Dermis blood vessel endothelial cell (primary cell): ENCODE measurements at regions not wholly inside any gene's neighbourhood (a gene's known extent, or its start where the extent isn't known, plus 50 kb on each side); places are given as distances from the start of the nearest gene placed in this dataset.
A peak's percentile ranks its signal among the peaks of the same experiment; 100 is the strongest.
"Not testable (repeated sequence)": the region's sequence is repeated elsewhere in the genome, so short reads cannot be mapped to it uniquely, and the experiment has no call there.

Experiments
- DNase-seq: peaks from one replicate; pipeline ENCODE4 v3.0.0; 2010

DNA sequence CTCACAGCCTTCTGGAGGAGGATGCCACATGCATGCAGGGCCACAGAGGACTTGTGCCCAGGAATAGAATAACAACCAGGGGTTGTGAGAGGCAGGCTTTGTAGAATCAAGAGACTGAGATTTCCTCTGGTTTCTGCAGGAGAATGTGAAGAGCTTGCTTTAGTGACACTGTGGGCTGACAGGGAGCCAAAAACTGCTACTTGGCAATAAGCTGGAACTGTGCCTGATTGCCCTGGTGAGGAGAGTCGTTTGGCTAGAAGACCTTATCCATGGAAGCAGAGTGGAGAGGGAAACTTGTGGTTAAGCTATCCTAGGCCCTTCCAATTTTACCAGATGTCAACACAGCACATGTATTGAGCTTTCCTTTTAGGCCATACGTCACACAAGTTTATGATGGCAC lies 902.1 kb downstream of the MRPL39 start:
- DNase-seq: no peak

DNA sequence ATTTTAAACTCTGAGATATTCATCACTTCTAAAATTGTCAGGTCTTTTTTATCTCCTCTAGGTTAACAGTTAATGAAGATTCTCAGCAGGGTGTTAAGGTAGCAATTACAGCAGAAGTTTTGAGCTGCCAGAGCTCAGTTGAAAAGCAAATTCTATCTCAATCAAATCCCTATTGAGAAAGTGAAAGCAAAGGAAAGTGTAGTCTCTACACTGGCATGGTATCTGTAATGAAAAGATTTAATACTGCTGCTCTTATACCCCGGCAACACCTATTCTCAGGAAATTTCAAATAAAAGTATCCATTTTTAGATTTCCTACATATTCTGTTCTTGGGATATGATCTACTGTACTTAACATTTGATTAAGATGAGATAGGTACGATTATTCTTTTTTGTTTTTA lies 913.5 kb downstream of the MRPL39 start:
- no peak for DNase-seq

DNA sequence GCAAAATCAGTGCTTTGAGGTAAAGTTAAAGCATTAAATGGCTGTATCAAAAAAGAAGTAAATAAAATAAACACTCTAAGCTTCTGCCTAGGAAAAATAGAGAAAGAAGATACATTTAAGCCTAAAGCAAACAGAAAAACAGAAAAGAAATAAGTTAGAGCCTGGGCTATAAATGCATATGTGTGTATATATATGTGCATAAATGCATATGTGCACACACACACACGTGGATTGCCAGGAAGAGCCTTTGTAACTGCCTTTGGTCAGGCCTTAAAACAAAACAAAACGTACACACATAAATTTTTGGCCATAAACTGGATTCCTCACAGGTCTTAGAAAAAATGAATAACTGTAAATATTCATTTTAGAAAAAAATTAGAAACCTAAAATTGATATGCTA lies 925.8 kb downstream of the MRPL39 start:
- DNase-seq: no peak

DNA sequence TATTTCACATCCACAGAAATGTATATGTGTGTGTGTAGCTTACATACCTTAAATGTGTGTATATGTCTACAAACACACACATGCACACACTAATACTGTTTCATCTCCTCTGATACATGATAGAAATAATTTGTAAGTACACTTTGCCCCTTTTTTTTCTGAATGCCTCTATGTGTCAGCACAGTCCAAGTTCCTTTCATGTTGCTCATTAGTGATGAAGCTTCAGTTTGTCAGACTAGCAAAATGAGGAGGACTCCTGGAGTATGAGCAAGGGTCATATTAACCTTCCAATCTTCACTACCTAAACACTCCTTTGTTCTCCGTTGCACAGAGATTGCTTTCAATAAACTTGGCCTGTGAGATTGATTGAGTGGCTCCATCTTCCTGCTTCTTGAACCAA lies 935.4 kb downstream of the MRPL39 start:
- DNase-seq: no peak

DNA sequence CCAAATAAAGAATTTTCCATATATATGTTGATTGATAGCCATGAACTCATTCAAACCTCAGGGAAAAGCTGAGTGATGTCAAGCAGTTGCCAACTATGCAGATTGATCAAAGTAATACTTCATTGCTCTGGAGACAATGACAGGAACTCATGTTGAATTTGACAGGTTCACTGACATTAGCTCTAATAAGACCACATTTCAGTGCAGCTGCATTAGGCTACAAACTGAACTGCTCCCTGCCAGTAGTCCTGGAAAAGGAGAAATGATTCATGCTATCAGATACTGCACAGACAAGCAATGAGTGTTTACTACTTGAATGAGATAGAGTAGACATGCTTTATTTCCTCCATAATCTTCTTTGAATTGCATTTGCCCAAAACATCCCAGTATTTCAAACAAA lies 948.4 kb downstream of the MRPL39 start:
- no peak for DNase-seq

DNA sequence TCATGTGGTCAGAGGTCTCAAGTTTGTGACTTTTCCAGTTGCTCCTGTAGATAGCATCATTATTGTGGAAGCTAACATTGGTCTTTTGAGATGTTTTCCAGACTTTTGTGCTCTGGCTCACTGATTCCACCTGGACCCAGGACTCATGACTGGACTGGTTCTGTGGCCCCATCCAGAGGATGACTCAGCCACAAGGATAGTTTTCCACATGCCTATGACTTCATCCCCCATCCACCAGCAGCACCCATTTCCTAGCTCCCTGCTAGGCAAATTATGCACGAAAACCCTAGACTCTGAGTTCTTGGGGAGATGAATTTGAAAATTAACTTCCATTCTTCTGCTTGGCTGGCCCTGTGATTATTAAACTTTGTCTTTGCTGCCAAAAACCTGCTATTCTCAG lies 949.3 kb downstream of the MRPL39 start:
- DNase-seq: no peak

DNA sequence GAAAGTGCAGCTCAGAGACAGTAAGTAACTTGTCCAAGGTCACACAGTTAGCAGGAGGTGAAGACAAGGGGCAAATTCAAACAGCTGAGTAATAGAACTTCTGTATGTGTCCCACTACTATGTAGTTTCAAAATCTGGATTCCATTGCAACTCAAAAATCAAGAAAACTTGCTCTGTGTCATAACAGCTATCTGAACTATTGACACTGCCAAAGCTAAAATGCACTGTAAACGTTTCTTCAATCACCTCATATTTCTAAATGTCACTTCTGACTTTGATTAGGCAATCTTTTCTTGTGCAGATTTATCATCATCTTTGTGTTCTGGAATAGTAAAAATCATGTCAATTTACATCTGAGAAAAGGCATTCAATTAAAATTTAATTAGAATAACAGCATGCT lies 957.6 kb downstream of the MRPL39 start:
- no peak for DNase-seq

GRCh38 chr21:24636696-24637095 lies 970.6 kb downstream of the MRPL39 start:
- no peak for DNase-seq

DNA sequence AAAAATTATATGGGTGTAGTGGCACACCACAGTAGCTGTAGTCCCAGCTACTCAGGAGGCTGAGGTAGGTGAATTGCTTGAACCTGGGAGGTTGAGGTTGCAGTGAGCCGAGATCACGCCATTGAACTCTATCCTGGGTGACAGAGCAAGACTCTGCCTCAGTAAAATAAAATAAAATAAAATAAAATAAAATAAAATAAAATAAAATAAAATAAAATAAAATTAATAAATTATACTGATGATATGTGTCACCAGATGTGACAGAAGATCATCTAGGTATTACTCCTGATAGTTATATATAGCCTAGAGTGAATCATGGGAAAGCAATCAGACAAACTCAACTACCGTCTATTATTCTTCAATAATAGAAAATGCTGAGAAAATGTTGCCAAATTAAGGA lies 972.5 kb downstream of the MRPL39 start:
- DNase-seq: no peak

DNA sequence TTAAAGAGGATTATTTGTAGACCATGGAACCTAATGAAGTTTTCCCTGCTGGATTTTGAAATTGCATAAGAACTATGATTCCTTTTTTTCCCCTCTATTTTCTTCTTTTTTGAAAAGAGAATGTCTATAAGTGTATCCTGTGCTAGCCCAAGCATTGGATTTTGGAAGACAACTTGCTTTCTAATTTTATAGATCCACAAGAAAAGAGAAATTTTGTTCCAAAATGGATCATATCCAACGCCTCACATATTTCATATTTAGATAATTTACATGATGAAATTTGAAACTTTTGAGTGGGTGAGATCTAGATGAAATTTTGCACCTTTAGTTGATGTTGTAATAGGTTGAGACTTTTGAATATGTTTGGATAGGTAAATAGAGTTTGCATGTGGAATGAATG lies 978.7 kb downstream of the MRPL39 start:
- DNase-seq: no peak

DNA sequence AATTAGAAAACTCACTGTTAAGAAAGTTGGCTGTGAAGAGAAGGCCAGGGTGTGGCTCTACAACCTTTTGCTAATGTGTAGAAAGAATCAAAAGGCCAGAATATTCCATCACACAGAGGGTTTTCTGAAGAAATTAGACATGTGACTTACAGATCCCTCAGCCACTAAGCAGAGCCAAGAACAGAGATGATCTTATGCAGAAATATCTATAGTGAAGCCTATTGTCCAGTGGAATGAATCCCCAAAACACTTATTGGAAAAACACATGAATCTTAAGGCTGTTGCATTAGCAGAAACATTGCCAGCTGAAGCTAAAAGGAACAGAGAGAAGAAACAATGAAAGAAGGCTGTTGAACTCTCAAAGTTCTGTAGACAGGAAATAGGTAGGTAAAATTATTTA lies 979.2 kb downstream of the MRPL39 start:
- no peak for DNase-seq

DNA sequence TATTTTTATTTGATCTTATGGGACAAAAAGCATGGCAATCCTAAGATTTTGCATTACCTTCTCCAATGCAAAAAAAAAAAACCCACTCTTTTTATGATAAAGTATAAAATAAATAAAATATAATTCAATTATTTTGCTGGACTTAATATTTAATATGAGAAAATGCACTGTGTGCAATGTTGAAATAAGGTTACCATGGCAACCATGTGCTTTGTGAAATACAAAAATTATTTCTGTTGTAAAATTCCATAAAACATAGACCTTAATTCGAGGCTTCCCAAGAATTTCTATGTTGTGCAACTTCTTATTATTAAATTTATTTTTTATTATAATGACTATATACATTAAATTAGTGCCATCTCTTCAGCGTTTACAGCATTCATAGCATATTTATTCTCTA lies 989.5 kb downstream of the MRPL39 start:
- no peak for DNase-seq

GRCh38 chr21:24594082-24594481 lies 1013.2 kb downstream of the MRPL39 start:
- no peak for DNase-seq

DNA sequence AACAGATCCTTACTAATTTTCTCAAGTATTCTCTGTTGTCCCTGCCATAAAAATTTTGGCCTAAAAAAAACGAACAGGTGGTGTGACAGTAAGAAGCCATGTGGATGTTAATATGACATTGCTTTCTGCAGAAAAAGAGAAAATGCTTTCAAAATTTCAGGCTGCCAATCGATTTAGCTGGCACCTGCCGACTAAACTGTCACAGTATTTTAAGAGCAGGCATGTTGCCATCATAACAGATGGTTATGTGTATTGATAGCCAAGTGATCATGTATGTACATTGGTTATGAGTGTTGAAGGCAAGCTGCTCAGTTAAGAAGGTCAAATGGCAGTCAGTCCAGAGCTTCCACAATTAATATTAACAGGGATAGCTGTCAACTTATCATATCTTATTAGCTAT lies 1017.0 kb downstream of the MRPL39 start:
- no peak for DNase-seq

DNA sequence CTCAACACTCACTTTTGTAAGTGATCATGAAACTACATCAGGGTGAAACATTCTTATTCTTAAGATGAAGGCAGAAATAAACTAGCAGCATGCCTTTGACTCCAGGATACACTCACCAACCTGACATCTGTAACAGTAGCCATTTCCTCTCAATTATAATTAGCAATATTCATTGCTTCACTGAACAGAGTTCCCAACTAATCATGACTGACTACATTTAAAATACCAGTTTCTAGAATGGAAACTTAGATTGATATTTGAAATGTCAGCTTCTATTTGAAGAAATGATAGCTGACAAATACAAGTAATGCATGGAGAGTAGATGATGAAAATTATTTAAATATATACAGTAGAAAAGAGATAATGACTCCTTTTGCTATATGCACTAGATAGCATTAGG lies 1023.8 kb downstream of the MRPL39 start:
- no peak for DNase-seq

DNA sequence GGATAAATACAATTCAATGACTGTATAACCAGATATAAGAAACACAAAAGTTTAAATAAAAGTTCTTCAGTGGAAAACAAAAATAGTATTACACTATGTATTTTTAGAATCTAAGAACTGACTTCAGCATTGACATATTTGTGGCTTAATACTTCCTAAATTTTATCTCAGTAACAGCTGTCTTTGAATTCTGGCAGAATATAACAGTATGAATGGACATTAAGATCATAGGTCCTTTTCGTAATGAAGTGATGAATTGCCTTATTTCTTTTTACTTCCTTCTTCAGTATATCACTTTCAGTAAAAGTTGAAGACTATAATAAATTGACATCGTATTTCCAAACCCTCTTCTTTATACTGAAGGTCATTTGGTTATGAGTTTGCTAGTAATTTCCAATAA lies 1030.0 kb downstream of the MRPL39 start:
- no peak for DNase-seq

DNA sequence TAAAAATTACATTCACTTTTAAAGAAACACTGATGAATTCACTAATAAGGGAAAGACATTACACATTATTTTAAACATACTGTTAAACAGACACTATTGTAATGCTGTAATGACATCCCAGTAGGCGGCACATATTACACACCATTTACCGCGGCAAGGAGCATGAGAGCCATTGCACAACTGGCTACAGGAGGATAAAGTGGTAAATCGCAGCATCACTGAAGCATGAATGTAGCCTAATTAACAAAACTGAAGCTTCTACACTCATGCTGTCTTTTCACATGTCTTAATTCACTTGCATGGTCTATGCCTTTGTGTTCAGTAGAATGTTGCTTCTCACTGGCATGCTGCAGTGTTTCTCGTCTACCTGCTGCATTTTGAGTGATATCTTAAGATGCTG lies 1046.0 kb downstream of the MRPL39 start:
- no peak for DNase-seq

DNA sequence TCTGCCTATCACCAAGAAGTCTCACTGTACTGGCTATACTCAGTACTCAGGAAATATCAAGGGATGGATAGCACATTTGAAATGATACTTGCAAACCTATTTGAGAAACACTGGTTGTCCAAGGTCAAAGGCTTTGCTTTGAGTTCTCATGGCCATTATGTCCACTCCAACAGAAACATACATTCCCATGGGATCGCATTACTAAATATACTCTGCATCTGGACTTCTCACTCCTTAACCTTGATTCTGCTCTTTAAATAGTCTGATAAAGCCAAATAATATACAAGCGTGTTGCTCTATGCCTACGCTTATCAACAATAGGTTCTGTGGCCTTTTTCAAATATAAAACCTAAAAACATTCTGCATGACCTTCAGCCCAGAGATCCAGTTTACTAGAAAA lies 1054.8 kb downstream of the MRPL39 start:
- DNase-seq: no peak

DNA sequence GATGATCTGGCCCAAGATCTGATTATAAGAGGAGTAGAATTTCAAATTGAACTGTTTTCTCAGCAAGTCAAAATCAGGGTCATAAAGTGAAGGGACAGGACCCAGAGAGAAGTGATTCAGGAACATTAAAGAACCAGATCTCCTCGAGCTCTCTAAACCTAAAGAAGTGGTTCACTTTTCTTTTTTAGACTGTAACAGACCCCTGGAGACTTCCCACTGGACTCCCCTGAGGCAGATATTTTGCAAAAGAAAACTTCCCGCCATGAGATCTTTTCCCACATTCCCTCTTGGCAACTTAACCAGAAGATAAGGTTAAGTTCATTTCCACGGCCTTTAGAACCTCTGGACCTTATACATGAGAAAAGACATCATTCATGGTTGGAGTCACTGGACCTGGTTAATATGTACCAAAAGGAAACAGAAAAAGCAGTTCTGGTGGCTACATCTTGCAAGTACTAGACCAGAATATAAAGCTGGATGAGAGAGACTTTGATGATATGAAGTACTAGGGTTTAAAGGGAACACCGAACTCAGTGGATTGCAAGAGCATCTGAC lies 1061.4 kb downstream of the MRPL39 start:
- DNase-seq: no peak

GRCh38 chr21:24514081-24514733 lies 1093.1 kb downstream of the MRPL39 start:
- peak; percentile 0 for DNase-seq

DNA sequence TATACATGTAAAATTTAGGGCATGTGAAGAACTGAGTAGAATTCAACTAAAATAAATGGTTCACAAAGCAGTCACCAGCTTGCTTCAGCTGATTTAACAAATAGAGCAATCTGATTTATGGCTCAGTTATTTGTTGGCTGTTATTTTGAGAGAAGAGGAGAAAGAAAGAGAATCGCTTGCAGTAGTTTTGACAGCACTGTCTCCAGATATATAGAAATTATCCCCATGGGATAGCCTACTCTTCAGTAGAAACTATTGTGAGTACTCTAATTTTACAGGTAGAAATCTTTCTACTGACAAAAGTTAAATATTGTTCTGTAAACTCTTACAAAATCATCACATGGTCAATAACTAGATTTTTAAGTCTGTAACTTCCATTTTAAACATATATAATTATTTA lies 1098.2 kb downstream of the MRPL39 start:
- no peak for DNase-seq

DNA sequence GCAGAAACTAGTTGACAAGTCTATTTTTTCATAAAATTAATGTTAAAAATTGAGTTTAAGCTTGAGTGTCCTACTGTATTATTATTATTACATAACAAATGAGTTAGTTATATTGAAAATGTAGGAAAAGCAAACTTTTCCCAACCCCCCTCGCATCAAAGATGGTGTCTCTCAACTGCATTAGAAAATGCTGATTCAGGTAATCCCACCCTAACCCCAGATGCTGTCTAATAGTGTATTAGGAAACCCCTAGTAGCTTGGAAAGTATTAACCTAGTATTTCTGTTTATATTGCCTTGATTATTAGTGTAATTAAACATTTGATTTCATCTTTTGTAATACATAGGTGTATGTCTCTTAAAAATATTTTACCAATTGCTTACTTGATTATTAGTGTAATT lies 1120.3 kb downstream of the MRPL39 start:
- DNase-seq: no peak

DNA sequence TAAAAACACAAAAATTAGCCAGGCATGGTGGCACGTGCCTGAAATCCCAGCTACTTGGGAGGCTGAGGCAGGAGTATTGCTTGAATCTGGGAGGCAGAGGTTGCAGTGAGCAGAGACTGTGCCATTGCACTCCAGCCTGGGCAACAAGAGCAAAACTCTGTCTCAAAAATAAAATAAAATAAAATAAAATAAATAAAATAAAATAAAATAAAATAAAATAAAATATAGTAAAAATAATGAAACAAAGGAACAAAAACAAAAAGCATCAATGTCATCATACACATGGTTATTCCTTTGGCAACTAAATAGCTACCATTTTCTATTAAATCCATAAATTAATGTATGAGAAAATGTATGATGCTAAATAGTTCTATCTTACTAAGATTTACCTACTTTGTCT lies 1123.9 kb downstream of the MRPL39 start:
- DNase-seq: not testable (repeated sequence)

- DNase-seq: no peak
These were observed 1136.4 kb downstream of the MRPL39 start for GRCh38 chr21:24470852-24471251.

DNA sequence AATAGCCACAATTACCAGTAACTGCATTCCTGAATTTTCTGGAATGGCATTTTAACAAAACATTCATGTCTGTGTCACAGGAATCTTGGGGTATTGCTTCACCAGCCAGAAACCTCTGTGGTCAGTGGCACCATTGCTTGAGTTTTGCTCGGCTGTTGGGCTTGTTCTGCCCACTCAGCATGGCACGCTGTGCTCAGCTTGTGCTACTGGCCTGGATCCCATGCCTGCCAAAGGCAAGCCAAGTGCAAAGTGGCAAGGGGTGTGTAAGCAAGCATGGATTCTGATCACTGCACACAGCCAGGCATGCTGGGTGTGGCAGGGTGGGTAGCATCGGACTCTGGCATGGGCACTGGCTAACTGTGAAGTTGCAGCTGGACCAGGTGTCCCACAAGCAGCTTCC lies 1150.9 kb downstream of the MRPL39 start:
- no peak for DNase-seq
